AG09319 (cell line): ENCODE measurements at regions not wholly inside any gene's neighbourhood (a gene's known extent, or its start where the extent isn't known, plus 50 kb on each side); places are given as distances from the start of the nearest gene placed in this dataset.
"Not testable (repeated sequence)": the region's sequence is repeated elsewhere in the genome, so short reads cannot be mapped to it uniquely, and the experiment has no call there.

Experiments
- DNase-seq: peaks from one replicate; pipeline ENCODE4 v3.0.0-alpha.2; 2010; ENCODE audit warnings: low read depth; ENCODE audit errors: extremely low read depth
- CTCF ChIP-seq: IDR thresholded peaks from 2 replicates; pipeline ENCODE4 v1.5.1; 2011; ENCODE audit warnings: low read depth, mild to moderate bottlenecking, inconsistent platforms, low read length, moderate library complexity

GRCh38 chr7:52584041-52584440, 451.4 kb upstream of the POM121L12 start:
- TF ChIP-seq CTCF: no peak
- DNase-seq: no peak

- DNase-seq: not testable (repeated sequence)
Observed at GRCh38 chr7:52573141-52573540, 462.3 kb upstream of the POM121L12 start.

- TF ChIP-seq CTCF: no peak
- DNase-seq: no peak
Observed at GRCh38 chr7:52571026-52571425, 464.4 kb upstream of the POM121L12 start.

GRCh38 chr7:52569151-52569550, 466.3 kb upstream of the POM121L12 start:
- no peak for TF ChIP-seq CTCF
- DNase-seq: no peak

- TF ChIP-seq CTCF: no peak
- no peak for DNase-seq
Observed at GRCh38 chr7:52565974-52566373, 469.5 kb upstream of the POM121L12 start.

GRCh38 chr7:52555805-52556204, 479.6 kb upstream of the POM121L12 start:
- TF ChIP-seq CTCF: no peak
- DNase-seq: no peak

- DNase-seq: no peak
- TF ChIP-seq CTCF: no peak
Observed at GRCh38 chr7:52547308-52547910, 488.0 kb upstream of the POM121L12 start.

- DNase-seq: not testable (repeated sequence)
Observed at GRCh38 chr7:52541198-52541765, 494.2 kb upstream of the POM121L12 start.
